ENCODE measurements at regions not wholly inside any gene's neighbourhood (a gene's known extent, or its start where the extent isn't known, plus 50 kb on each side); places are given as distances from the start of the nearest gene placed in this dataset.

DNA sequence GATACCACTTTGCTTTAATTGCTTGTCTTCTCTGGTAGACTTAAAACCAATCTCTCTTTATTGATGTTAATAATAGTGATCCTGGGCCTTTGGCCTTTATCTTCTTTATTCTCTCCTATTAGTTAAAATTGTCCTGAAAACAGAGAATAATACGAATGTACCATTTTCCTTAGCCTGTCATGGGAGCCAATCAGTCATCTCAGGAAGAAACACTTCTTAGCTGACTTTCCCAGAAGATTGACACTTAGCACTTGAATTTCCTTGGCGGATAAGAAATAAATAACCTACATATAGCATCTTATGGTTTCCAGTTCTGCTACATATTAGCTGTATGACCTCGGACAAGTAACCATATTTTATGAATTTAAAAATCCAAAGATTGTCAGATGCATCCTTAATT is 338.4 kb upstream of the SLC14A2 start:
- Histone ChIP-seq H3K27me3 (no peaks in the 10 kb centered on the region), H3K4me1 (no peaks in the 10 kb centered on the region), H3K9me3 (no peaks in the 10 kb centered on the region), H3K4me3 (ENCODE audit: low read depth, low read length) (no peak overlapping the region), H3K36me3 (no peaks in the 10 kb centered on the region)
- no peak for DNase-seq
- TF ChIP-seq, protein P1, sequence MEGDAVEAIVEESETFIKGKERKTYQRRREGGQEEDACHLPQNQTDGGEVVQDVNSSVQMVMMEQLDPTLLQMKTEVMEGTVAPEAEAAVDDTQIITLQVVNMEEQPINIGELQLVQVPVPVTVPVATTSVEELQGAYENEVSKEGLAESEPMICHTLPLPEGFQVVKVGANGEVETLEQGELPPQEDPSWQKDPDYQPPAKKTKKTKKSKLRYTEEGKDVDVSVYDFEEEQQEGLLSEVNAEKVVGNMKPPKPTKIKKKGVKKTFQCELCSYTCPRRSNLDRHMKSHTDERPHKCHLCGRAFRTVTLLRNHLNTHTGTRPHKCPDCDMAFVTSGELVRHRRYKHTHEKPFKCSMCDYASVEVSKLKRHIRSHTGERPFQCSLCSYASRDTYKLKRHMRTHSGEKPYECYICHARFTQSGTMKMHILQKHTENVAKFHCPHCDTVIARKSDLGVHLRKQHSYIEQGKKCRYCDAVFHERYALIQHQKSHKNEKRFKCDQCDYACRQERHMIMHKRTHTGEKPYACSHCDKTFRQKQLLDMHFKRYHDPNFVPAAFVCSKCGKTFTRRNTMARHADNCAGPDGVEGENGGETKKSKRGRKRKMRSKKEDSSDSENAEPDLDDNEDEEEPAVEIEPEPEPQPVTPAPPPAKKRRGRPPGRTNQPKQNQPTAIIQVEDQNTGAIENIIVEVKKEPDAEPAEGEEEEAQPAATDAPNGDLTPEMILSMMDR (IDR thresholded peaks at IDR 0.05; ENCODE audit: low read depth, low read length) = no peak

- Histone ChIP-seq H3K4me3 (ENCODE audit: low read depth, low read length) (no peak overlapping the region), H3K4me1 (no peaks in the 10 kb centered on the region), H3K9me3 (no peaks in the 10 kb centered on the region), H3K36me3 (no peaks in the 10 kb centered on the region), H3K27me3 (no peaks in the 10 kb centered on the region)
- DNase-seq = no peak
- TF ChIP-seq, protein P1 (IDR thresholded peaks at IDR 0.05; ENCODE audit: low read depth, low read length) = no peak
Observed at GRCh38 chr18:45277908-45278307, 337.4 kb upstream of the SLC14A2 start.

DNA sequence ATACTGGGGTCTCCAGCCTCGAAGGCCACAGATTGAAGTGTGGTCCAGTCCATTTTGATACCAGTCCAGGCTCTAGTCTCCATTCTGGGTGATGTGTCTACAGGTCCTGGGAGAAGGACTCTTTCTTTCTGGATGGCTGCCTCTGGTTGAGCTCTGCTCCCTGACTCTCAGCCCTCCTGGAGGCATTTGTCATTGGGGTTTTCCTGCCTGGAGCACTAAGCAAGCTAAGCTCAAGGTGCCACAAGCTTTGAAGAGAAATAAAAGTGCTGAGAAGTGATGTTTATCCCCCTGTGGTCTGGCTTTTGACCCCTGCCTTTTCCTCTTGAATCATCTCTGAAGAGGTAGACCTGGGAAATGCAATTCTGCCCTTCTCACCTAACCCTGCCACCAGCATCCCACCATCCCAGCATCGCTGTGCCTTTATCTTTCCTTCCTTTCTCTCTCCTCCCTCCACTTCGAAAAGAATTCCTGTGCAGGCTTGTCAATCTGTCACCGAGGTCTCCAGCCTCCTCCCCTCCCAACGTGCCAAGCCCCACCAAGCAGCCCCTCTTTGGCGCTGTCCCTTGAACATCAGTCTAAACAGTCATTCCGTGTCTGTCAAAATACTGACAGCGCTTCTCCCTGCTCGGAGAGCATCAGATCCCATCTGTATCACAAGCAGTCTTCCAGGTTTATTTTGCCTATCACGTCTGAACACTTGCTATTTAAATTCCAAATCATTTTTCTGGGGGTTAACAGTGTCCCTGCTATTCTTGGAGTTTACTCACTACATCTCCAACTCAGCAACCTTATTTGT is 334.6 kb upstream of the SLC14A2 start:
- DNase-seq = no peak
- Histone ChIP-seq H3K4me3 (ENCODE audit: low read depth, low read length) (no peak overlapping the region), H3K36me3 (no peaks in the 10 kb centered on the region), H3K27me3 (no peaks in the 10 kb centered on the region), H3K4me1 (no peaks in the 10 kb centered on the region), H3K9me3 (no peaks in the 10 kb centered on the region)
- TF ChIP-seq, protein P1 (IDR thresholded peaks at IDR 0.05; ENCODE audit: low read depth, low read length) = no peak

DNA sequence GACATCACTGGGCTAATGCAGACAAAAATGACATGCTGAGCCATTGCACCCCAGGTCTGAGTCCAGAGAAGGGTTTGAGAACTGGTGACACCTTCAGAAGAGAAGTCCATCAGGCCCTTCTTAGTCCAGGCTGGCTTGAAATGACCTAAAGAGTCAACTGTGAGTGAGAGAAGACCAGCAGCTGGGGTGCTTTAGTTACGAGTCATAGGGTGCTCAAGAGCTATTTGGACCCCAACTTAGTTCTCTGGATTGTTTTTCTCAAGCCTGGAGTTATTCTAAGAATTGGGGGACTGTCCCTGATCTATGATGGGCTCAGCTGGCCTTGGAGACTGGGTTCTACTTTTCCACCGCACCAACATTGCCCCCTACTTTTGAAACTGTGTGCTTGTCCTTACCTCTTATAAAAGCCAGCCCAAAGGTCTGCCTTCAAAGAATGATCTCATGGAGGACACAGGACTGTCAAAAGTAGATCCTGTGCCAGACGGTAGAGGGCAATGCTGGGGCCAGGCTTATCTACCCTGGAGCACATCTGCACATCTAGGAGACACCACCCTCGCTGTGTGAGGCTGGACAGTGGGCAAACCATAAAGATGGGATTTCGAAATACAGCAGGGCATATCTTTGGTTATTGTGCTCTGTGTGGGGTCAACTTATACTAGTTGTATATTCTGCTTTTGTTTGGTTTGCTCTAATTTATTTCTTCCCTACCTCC is 333.0 kb upstream of the SLC14A2 start:
- Histone ChIP-seq H3K4me1 (no peaks in the 10 kb centered on the region), H3K4me3 (ENCODE audit: low read depth, low read length) (no peak overlapping the region), H3K36me3 (no peaks in the 10 kb centered on the region), H3K9me3 (no peaks in the 10 kb centered on the region), H3K27me3 (no peaks in the 10 kb centered on the region)
- DNase-seq = no peak
- TF ChIP-seq, protein P1 (IDR thresholded peaks at IDR 0.05; ENCODE audit: low read depth, low read length) = no peak

- H3K4me3 ChIP-seq (ENCODE audit: low read depth, low read length) = no peak overlapping the region
- H3K9me3 ChIP-seq = no peaks in the 10 kb centered on the region
- no peaks in the 10 kb centered on the region for H3K36me3 ChIP-seq
- TF ChIP-seq, protein P1 (IDR thresholded peaks at IDR 0.05; ENCODE audit: low read depth, low read length) = no peak
- no peaks in the 10 kb centered on the region for H3K27me3 ChIP-seq
- DNase-seq = no peak
- H3K4me1 ChIP-seq = no peaks in the 10 kb centered on the region
Observed at GRCh38 chr18:45284174-45284573, 331.1 kb upstream of the SLC14A2 start.

DNA sequence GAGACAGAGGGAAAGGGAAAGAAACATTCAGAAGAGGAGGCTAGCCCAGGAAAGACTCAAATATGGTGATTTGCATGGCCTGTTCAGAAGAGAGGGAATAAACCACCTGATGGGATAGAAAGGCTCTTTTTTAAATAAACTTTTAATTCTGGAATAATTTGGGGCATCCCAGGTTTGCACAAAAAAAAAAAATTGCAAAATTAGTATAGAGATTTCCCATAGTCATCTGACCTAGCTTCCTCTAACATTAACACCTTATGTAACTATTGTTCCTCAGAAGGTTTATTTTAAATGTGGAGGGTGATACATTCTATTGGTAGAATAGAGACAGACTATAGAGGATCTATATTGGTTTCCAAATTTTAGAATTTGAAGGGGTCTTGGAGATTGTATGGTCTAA is 330.4 kb upstream of the SLC14A2 start:
- TF ChIP-seq, protein P1 (IDR thresholded peaks at IDR 0.05; ENCODE audit: low read depth, low read length) = no peak
- DNase-seq = no peak
- no peaks in the 10 kb centered on the region for H3K27me3 ChIP-seq

More for the DNA sequence above, 330.4 kb upstream of the SLC14A2 start:
- H3K9me3 ChIP-seq = no peaks in the 10 kb centered on the region
- no peaks in the 10 kb centered on the region for H3K36me3 ChIP-seq
- H3K4me3 ChIP-seq (ENCODE audit: low read depth, low read length) = no peak overlapping the region
- no peaks in the 10 kb centered on the region for H3K4me1 ChIP-seq

Measured in BE2C (cell line).